HG02623 (cell line): ENCODE measurements at regions not wholly inside any gene's neighbourhood (a gene's known extent, or its start where the extent isn't known, plus 50 kb on each side); places are given as distances from the start of the nearest gene placed in this dataset.
"Not testable (repeated sequence)": the region's sequence is repeated elsewhere in the genome, so short reads cannot be mapped to it uniquely, and the experiment has no call there.

Experiments used
- ATAC-seq: cut with Tn5 transposase; IDR thresholded peaks from one replicate; pipeline ENCODE4 v1.9.1; 2021; ENCODE audit warnings: moderate library complexity; ENCODE audit not compliant: unreplicated experiment

DNA sequence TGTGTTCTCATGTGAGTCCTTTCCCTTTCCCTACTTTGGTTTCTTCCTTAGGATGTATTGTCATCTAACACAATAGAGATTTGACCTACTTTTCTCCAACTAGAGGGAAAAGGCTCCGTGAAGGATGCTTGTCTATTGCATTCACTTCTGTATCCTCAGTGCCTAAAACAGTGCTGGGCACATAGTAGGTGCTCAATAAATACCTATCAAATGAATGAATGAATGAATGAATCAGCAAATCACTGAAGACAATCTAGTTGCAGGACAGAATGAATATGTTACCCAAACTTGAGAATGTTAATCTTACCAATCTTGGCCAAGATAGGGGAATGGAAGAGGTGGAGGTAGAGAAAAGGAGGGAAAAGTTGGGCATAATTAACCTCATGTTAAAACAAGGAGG lies 131.2 kb upstream of the FOXN2 start:
- no peak for ATAC-seq

DNA sequence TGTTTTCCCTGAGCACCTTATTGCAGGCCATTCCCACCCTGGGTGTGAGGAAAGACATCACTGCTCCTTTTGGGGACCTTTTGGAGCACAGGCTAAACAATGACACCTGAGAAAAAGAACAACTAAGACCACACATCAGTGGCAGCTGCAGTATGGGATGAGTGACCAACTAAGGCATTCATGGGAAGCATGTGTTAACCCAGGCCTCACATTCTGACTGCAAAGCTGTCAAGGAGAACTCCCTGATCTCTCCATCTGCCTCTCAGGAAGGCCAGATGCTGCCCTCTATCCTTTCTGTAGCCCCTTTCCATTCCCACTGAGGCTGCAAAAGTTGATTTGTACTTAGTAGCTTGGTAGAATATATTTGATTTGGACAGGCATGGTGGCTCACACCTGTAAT lies 130.5 kb upstream of the FOXN2 start:
- no peak for ATAC-seq

DNA sequence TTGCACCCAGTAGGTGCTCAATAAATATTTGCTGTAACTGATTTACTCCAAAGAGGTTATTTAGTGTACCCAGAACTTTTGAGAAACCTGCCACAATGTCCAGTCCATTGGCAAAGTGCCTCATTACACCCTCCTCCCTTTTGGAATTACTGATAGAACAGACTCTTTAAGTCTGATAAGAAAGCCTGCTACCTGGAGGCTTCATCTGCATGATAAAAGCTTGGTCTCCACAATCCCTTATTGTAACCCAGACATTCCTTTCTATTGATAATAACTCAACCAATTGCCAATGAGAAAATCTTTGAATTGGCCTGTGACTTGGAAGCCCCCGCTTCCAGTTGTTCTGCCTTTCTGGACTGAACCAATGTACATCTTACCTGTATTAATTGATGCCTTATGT lies 127.0 kb upstream of the FOXN2 start:
- no peak for ATAC-seq

DNA sequence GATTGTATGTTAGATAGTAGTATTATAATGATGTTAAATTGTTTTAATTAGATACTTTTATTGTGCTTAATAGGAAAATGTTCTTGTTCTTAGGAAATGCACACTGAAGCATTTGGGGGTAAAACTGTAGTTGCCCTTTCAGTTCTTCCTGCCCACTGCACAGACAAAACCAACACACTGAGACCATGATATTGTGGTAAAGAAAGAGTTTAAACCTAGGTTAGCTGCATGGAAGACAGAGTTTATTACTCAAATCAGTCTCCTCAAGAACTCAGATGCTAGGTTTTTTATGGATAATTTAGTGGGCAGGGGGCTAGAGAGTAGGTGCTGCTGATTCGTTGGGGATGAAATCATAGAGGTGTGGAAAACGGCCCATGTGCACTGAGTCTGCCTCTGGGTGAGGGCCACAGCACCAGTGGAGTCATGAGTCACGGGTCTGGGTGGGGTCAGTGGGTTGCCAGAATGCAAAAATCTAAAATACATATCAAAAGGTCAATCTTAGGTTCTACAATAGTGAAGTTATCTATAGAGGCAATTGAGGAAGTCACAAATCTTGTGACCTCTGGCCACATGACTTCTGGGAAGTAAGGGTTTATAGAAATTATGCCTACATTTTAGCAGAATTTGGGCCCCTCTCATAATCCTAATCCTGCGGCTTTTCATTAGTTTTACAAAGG lies 124.8 kb upstream of the FOXN2 start:
- no peak for ATAC-seq

DNA sequence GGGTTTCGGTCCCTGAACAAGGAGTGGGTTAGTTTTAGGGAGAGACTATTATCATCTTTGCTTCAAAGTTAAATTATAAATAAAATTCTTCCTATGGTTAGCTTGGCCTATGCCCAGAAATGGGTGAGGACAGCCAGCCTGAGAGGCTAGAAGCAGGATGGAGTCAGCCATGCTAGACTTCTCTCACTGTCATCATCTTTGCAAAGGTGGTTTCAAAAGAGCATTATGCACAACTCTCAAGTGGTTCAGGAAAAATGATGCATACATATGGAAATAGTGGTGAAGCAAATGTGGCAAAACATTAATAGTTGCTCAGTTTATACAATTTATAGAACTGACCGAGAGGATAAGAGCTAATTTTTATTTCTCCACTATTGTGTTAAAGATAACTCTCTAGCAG lies 124.3 kb upstream of the FOXN2 start:
- no peak for ATAC-seq

DNA sequence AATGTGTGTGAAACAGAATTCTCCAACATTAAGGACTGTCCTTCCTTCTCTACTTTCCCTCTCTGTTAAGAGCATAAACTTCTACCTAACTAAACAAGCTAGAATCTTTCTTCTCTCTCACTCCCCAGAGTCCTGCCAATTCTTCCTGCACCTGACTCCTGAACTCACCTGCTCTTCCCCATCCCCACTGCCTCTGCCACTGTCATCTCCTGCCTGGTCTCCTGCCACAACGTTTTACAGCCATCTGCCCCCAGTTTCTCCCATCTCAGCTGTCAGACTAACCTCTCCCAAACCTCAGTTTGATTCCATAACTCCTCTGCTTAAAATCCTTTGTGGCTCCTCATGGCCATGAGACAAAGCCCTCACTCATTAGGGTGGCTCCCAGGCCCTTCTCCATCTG lies 119.8 kb upstream of the FOXN2 start:
- ATAC-seq = no peak

DNA sequence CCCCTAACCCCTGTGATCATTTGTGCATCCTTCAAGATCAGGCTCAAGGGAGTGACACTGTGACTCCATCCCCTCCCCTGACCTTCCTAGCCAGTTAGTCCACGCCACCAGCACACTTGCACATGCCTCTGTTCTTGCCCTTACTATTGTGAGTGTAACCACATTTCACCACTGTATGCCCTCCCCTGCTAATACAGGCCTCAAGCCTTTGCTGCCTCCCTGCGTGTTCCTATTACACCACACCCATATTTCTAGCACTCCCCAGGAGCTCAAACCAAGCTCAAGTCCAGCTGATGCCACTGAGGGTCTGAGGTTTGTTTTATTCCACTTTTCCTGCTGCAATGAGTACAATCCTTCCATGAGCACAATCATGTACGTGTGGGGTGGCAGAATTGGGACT lies 119.3 kb upstream of the FOXN2 start:
- no peak for ATAC-seq

DNA sequence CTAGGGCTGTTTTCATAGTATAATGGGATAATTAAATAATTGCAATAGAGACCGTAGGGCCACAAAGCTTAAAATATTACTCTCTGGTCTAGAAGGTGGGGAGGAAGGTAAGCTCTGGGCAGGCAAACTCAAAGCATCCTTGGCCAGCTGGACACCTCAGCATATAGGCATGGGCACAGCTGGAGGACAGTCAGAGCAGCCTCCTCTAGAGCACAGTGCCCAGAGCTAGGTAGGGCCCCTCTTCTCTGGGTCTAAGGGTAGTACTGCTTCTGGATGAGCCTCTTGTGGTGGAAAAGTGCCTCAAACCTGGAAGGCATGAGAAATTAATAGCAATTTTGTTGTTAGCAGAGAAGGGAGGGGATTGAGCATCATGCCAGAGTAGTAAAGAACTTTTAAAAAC lies 116.9 kb upstream of the FOXN2 start:
- no peak for ATAC-seq

DNA sequence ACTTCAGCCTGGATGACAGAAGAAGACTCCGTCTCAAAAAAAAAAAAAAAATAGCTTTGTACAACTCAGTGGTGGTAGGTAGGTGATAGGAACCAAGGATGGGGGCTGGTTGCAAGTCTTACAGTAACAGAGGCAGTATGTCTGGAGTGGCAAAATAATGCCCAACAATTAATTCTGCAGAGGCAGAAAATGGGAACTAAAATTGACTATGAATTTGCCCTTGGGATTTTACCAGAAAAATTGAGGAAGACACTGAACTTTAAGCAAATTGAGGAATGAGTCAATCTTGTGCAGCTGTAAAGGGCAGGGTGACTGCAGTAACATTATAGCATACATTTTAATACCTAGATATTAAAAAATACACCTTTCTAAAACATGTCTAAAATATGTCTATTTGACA lies 116.1 kb upstream of the FOXN2 start:
- ATAC-seq = no peak

DNA sequence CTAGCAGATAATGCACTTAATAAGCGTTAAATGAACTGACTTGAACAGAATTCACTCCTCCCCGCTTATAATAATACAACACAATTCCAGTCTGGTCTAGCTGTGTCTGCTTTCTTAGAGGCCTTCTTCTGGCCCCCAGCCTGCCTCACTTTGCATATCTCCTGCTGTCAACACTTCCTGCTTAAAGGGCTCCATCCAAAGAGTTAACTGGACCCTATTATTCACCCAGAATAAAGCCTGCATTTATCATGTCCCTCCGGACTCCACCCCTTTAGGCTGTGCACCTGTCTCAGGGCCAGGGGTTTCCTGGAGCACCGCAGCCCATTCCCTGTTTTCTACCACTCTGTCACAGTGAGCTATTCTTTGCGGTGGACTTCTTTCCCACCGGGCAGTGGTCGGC lies 115.4 kb upstream of the FOXN2 start:
- ATAC-seq = no peak

DNA sequence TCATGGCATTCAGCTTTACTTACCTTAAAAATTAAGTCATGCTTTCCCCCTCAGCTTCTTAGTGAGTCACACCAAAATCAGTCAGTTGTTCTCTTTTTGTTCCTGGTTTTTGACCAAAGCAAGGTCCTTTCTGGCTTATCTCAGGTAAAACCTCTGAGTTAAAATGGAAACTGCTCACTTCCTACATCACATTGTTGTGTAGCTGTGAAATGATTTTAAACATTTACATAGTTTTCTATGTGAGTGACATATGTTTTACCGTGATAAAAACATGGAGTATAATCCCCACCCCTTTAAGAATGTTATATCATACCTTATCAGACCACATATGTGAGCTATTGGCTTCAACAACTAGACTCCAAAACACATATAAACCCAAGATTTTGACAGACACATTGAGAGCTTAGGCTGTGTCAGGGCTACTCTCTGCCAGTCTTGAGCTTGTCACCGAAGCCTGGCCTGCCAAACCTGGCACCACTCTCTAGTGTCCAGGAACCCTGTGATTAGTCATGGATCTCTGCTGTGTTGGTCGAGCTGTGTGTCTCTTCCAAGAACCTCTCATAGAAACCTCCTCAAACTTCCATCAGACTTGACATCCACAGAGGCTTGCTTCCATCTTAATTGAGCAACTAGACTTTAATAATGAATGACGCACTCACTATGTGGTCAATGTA lies 113.7 kb upstream of the FOXN2 start:
- ATAC-seq = no peak

DNA sequence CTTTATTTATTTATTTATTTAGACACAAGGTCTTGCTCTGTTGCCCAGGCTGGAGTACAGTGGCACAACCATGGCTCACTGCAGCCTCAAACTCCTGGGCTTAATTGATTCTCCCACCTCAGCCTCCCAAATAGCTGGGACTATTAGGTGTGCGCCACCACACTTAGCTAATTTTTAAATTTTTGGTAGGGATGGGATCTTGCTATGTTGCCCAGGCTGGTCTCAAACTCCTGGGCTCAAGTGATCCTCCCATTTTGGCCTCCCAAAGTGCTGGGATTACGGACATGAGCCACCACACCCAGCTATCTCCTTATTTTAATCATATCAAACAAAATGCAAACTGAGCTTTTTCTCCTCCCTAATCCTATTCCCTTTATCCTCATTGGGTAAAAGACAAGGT lies 113.0 kb upstream of the FOXN2 start:
- ATAC-seq = not testable (repeated sequence)

DNA sequence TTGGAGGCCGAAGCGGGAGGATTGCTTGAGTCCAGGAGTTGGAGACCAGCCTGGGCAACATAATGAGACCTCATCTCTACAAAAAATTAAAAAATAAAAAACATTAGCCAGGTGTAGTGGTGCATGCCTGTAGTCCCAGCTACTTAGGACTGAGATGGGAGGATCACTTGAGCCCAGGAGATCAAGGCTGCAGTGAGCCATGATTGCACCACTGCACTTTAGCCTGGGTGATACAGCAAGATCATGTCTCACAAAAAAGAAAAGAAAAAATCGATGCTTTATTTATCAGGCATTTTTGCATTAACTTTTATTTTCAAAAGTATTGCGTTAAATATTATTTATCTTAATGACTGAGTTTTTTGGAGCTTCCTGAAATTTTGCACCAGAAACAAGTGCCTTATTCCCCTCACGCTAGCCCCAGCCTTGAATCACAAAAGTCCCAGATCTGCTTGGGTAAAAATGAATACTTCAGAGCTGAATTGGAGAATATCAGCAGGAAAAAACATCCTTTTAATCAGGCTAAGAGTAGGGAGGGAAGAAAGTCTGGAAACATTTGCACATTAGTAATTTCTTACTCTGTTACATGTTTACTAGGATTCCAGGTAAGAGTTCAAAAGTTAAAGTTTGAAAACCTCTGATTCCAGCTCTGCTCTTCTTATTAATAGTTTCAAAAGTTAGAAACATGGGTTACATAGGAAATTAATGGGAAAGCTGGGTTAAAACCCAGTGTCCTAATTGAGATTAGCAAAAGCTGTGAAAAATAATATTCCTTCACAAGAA lies 111.4 kb upstream of the FOXN2 start:
- no peak for ATAC-seq

DNA sequence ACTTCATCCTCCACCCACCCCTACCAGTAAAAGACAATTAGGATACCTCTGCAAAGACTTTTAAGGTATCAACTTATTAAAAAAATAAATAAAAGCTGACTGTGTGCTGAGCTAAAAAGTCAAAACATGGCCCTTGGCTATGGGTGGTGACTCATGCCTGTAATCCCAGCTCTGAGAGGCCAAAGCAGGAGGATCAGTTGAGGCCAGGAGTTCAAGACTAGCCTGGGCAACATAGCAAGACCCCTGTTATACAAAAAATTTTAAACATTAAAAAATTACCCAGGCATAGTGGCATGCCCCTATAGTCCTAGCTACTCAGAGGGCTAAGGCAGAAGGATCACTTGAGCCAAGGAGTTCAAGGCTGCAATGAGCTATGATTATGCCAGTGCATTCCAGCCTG lies 110.8 kb upstream of the FOXN2 start:
- ATAC-seq = no peak

DNA sequence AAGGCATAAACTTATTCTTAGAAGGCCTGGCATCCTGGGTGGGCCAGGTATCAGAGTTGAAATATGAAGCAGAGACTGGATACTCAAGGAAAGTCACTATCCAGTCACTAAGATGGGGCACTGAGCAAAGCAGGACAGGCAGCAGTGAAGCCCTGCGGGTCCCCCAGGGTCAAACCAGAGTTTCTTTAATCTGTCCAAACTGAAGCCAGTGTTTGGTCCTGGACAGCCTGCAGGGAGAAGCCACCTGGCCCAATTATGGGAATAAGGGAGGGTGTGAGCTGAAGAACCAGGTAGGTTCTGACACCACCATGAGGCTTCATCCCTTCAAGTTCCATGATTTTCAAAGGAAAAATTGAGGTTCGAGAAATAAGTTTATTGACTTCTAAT lies 109.7 kb upstream of the FOXN2 start:
- no peak for ATAC-seq

DNA sequence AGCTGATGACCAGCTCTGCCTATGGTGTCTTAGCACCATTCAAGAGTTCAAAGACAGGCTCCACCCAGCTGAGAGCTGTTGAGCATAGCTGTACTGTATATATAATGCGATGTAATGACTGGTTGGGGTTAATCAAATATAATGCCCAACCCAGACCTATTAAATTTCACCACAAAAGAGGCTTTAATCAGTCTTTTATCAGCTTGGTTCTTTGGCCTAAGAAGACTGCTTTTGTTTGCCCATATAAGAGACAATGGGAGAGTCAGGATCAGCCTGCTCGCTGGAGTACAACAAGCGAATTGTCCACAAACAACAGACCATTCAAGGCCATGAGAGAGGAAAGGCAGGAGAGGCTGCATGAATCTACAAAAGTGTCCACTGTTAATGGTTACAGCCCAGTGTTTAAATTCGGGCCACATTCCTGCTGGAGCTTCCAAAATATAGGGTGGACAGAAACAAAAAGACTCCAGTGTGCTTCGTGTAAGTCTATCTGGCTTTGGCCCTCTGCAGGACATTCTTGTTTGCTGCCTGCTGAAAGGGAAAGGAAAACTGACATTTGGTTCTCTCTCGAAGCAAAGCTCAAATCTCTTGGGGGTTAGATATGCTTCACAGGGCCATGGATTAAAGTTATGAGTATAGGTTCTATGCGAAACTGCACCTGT lies 109.2 kb upstream of the FOXN2 start:
- ATAC-seq = peak; percentile 65

DNA sequence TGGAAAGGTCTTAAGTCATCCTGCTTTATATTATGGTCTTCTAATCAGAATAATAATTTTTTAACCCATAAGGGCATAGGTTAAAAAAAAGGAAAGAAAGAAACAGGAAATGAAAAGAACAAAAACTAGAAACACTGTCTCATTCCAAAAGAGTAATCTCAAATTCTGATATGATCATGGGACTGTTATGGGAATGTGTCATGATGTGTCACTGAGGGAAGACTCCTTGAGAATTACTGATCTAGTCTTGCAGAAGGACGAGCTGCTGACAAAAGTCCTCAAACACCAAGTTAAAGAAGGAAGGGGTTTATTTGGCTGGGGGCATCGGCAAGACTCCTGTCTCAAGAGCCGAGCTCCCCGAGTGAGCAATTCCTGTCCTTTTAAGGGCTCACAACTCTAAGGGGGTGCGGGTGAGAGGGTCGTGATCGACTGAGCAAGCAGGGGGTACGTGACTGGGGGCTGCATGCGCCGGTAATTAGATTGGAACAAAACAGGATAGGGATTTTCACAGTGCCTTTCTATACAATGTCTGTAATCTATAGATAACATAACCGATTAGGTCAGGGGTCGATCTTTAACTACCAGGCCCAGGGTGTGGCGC lies 108.3 kb upstream of the FOXN2 start:
- not testable (repeated sequence) for ATAC-seq

DNA sequence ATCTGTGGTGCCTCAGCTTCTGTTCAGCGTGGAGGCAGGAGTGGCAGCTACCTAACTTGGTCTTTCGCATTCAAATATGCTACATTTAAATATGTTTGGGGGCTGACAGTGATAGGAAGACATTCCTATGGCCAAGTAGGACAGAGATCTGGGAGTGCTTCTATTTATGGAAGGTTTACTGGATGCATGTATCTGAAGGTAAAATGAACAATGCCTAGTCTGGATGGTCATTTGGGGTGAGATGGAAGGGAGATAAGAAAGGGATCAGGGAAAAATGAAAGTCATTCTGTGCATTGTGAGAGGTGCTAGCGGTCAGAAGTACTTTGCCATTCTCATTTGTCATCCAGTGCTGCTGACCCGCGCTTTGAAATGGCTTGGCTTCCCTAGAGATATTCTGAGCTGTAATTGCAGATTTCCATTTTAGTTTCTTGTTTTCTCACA lies 107.3 kb upstream of the FOXN2 start:
- no peak for ATAC-seq

DNA sequence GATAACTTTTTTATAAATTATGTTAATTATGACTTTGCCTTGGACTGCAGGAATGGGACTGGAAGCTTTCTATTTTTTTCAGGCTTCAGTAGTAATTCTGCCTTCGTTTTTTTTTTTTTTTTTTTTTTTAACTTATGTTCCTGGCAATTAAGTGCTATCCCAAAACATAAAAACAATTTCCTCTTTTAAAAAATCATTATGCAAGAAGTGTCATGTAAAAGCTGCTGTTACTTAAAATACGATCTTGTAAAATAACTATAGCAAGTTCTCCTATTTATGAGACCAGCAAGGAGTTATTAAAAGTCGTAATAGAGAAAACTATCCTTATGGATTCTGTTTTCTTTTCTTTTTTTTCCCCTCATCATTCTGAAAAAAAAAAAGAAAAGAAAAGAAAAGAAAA lies 106.6 kb upstream of the FOXN2 start:
- ATAC-seq = no peak

DNA sequence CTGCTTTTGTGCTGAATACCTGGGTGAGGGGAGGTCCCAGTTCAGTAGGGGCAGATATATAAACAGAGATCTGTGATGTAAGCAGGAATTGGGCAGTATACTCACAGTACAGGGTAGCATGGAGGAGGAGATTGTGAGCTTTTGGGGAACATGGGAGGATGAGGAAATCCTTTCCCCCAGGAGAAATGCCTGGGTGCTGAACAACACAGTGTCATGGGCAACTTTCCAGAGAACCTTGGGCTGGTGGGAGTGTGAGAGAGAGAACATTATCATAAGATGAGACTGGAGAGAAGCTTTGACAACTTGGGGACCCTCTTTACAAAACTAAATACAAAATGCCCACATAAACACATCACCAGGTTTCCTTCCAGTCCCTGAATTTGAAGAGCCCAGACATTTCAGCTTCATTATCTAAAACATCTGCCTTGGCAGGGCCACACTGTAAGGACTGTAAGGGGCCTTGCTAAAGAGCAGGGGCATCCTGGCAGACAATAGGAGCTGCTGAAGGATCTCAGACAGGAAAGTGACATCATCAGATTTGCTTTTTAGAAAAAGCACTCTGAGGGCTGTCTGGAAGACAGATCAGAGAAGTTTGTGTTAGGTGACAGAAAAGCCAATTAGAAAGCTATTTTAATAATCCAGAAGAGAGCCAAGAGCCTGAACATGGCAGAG lies 105.1 kb upstream of the FOXN2 start:
- no peak for ATAC-seq

DNA sequence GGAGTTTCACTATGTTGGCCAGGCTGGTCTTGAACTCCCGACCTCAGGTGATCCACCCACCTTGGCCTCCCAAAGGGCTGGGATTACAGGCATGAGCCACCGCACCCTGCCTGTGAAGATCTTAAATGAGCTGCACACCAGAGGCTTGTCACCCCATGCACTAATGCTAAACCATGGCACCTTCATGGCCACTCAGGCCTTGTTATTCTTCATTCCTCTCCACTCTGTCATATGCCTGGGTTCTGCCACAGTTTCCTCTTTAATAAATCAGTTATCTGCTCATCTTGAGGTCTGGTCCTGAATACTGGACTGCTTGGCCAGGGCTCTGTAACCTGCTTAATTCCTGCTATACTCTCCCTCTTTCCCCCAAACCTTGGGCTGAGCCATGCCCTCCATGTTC lies 104.3 kb upstream of the FOXN2 start:
- no peak for ATAC-seq
